HCT116 (cell line): ENCODE measurements at regions not wholly inside any gene's neighbourhood (a gene's known extent, or its start where the extent isn't known, plus 50 kb on each side); places are given as distances from the start of the nearest gene placed in this dataset.

Experiments used
- ATAC-seq: fragments of 200-7000 bp; cut with Tn5 transposase; 2 replicates; pipeline ENCODE4 v1.9.1; 2020; ENCODE audit warnings: mild to moderate bottlenecking, moderate library complexity
- BruUV-seq: library from RNA; stranded (reverse); fragments of 400-500 nt; replicated peaks from 2 replicates; lab custom pipeline; 2021; lab: Mats Ljungman, UMichigan
- CTCF ChIA-PET: fragments of 300-600 bp; sonication (Branson Sonifier 250); formaldehyde crosslinking; loops from one replicate; lab custom pipeline; 2021; ENCODE audit warnings: antibody characterized with exemption; lab: Charles Lee
- POLR2A ChIA-PET: fragments of 300-600, 350-600 bp; sonication (Branson Sonifier 250); formaldehyde crosslinking; loops from one replicate; lab custom pipeline; 2021; ENCODE audit warnings: antibody characterized with exemption; lab: Charles Lee
- RAD21 ChIA-PET, 2 experiments: fragments of 300-600 bp; sonication (Branson Sonifier 250); formaldehyde crosslinking; loops; one replicate each; lab custom pipeline; 2023; ENCODE audit warnings: low total read pairs in 2 of 2; ENCODE audit not compliant: uncharacterized antibody in 2 of 2, unreplicated experiment in 2 of 2, low non-redundant PET in 1 of 2; lab: Charles Lee
- DNase-seq: peaks from one replicate; pipeline ENCODE4 v3.0.0-alpha.2; 2010; ENCODE audit warnings: low read depth, low spot score
- H2AFZ ChIP-seq: fragments of 200-600 bp; shearing (Covaris generic), sonication (generic); 2 replicates; pipeline ENCODE4 v1.6.1; 2017; ENCODE audit warnings: low read depth, mixed run types, mixed read lengths, antibody characterized with exemption, low read length; ENCODE audit not compliant: poor library complexity, severe bottlenecking
- H3K27ac ChIP-seq: 2 replicates; pipeline ENCODE4 v1.5.1; 2012; ENCODE audit warnings: low read depth, low read length
- H3K27me3 ChIP-seq: fragments of 200-600 bp; sonication (generic); 2 replicates; pipeline ENCODE4 v1.6.1; 2016; ENCODE audit warnings: mixed run types, low read length, mixed read lengths; ENCODE audit not compliant: insufficient read depth
- H3K36me3 ChIP-seq, 2 experiments: fragments of 200-500 bp in 1 of 2; fragments of 200-600 bp in 1 of 2; sonication (Bioruptor generic) in 1 of 2; sonication (generic) in 1 of 2; 2 replicates each; pipeline versions ENCODE4 v1.5.1 to v1.6.1; 2014 to 2016; ENCODE audit warnings: low read length in 2 of 2, inconsistent platforms in 1 of 2, mixed read lengths in 1 of 2, mixed run types in 1 of 2; ENCODE audit not compliant: insufficient read depth in 2 of 2, control insufficient read depth in 1 of 2
- H3K4me1 ChIP-seq, 2 experiments: fragments of 200-600 bp in 1 of 2; sonication (generic) in 1 of 2; 2 replicates each; pipeline versions ENCODE4 v1.5.1 to v1.6.1; 2012 to 2017; ENCODE audit warnings: low read length in 2 of 2, inconsistent platforms in 1 of 2, mild to moderate bottlenecking in 1 of 2, mixed read lengths in 1 of 2, mixed run types in 1 of 2, moderate library complexity in 1 of 2; ENCODE audit not compliant: insufficient read depth in 2 of 2, control insufficient read depth in 1 of 2
- H3K4me2 ChIP-seq: fragments of 200-600 bp; sonication (generic); 2 replicates; pipeline ENCODE4 v1.6.1; 2017; ENCODE audit warnings: mixed run types, low read length, mixed read lengths
- H3K4me3 ChIP-seq, 2 experiments: fragments of 200-600 bp in 1 of 2; sonication (generic) in 1 of 2; replicated peaks in 1 of 2; 2 replicates each; pipeline ENCODE4 v1.5.1; 2011 to 2016; ENCODE audit warnings: low read length in 2 of 2, control low read depth in 1 of 2, low read depth in 1 of 2, mild to moderate bottlenecking in 1 of 2, mixed read lengths in 1 of 2, mixed run types in 1 of 2
- H3K79me2 ChIP-seq: fragments of 200-600 bp; sonication (generic); 2 replicates; pipeline ENCODE4 v1.6.1; 2017; ENCODE audit warnings: mild to moderate bottlenecking, mixed run types, low read length, moderate library complexity, mixed read lengths; ENCODE audit not compliant: insufficient read depth
- H3K9ac ChIP-seq: fragments of 200-600 bp; sonication (generic); 2 replicates; pipeline ENCODE4 v1.6.1; 2016; ENCODE audit warnings: low read length, mixed read lengths
- H3K9me2 ChIP-seq: fragments of 200-600 bp; sonication (generic), shearing (Covaris generic); 2 replicates; pipeline ENCODE4 v1.6.1; 2017; ENCODE audit warnings: mixed run types, mild to moderate bottlenecking, moderate library complexity; ENCODE audit not compliant: insufficient read depth
- H3K9me3 ChIP-seq, 2 experiments: fragments of 200-500 bp in 1 of 2; fragments of 200-600 bp in 1 of 2; sonication (Bioruptor generic) in 1 of 2; sonication (generic) in 1 of 2; 2 replicates each; pipeline ENCODE4 v1.6.1; 2014 to 2017; ENCODE audit warnings: low read length in 2 of 2, mixed read lengths in 2 of 2, inconsistent platforms in 1 of 2, low read depth in 1 of 2, mild to moderate bottlenecking in 1 of 2, mixed run types in 1 of 2, moderate library complexity in 1 of 2; ENCODE audit not compliant: control insufficient read depth in 1 of 2, insufficient read depth in 1 of 2
- H4K20me1 ChIP-seq: fragments of 200-600 bp; sonication (generic), shearing (Covaris generic); 2 replicates; pipeline ENCODE4 v1.6.1; 2017; ENCODE audit warnings: mixed run types, mild to moderate bottlenecking, moderate library complexity; ENCODE audit not compliant: insufficient read depth
- CBX3 ChIP-seq: IDR thresholded peaks from 2 replicates; pipeline ENCODE4 v1.6.1; 2012; ENCODE audit warnings: low read depth
- CEBPB ChIP-seq: IDR thresholded peaks from 2 replicates; pipeline ENCODE4 v1.6.1; 2012; ENCODE audit warnings: low read depth
- CTCF ChIP-seq, 3 experiments: fragments of 200-600 bp in 1 of 3; sonication (generic) in 1 of 3; IDR thresholded peaks in 2 of 3; conservative IDR thresholded peaks in 1 of 3; 2 replicates each; pipeline ENCODE4 v1.5.1; 2012 to 2017; ENCODE audit warnings: low read depth in 2 of 3, low read length in 2 of 3, antibody characterized with exemption in 1 of 3, borderline replicate concordance in 1 of 3, control low read depth in 1 of 3, mild to moderate bottlenecking in 1 of 3, mixed read lengths in 1 of 3, mixed run types in 1 of 3, moderate library complexity in 1 of 3; ENCODE audit not compliant: insufficient read depth in 1 of 3
- EZH2phosphoT487 ChIP-seq: fragments of 200-600 bp; IDR thresholded peaks from 2 replicates; pipeline ENCODE4 v1.6.1; 2018; ENCODE audit warnings: antibody characterized with exemption, borderline replicate concordance
- JUND ChIP-seq: IDR thresholded peaks from 2 replicates; pipeline ENCODE4 v1.6.1; 2012
- MAX ChIP-seq: IDR thresholded peaks from 2 replicates; pipeline ENCODE4 v1.6.1; 2012
- POLR2A ChIP-seq: IDR thresholded peaks from 2 replicates; pipeline ENCODE4 v1.7.0; 2011; ENCODE audit warnings: borderline replicate concordance; ENCODE audit not compliant: insufficient read depth, insufficient read length; ENCODE audit errors: extremely low read depth
- POLR2AphosphoS5 ChIP-seq: IDR thresholded peaks from 2 replicates; pipeline ENCODE4 v1.6.1; 2011; ENCODE audit warnings: mild to moderate bottlenecking, low read depth, low read length, moderate library complexity
- SIN3A ChIP-seq: IDR thresholded peaks from 2 replicates; pipeline ENCODE4 v1.6.1; 2012; ENCODE audit warnings: low read depth
- SP1 ChIP-seq: IDR thresholded peaks from 2 replicates; pipeline ENCODE4 v1.6.1; 2012; ENCODE audit warnings: low read depth
- SRF ChIP-seq: IDR thresholded peaks from 2 replicates; pipeline ENCODE4 v1.6.1; 2012; ENCODE audit warnings: low read depth
- TCF7L2 ChIP-seq: IDR thresholded peaks from 2 replicates; pipeline ENCODE4 v1.7.0; 2011; ENCODE audit warnings: borderline replicate concordance, inconsistent platforms; ENCODE audit not compliant: insufficient read depth, insufficient read length; ENCODE audit errors: extremely low read depth
- YY1 ChIP-seq: IDR thresholded peaks from 2 replicates; pipeline ENCODE4 v1.6.1; 2011; ENCODE audit warnings: low read length, low read depth, moderate library complexity, mild to moderate bottlenecking; ENCODE audit not compliant: insufficient replicate concordance; ENCODE audit errors: extremely low read depth
- ZBTB33 ChIP-seq: IDR thresholded peaks from 2 replicates; pipeline ENCODE4 v1.6.1; 2011; ENCODE audit warnings: mild to moderate bottlenecking, low read length, moderate library complexity; ENCODE audit not compliant: insufficient replicate concordance; ENCODE audit errors: extremely low read depth
- ZFX ChIP-seq: fragments of 450-650 bp; IDR thresholded peaks from 2 replicates; pipeline ENCODE4 v1.6.1; 2017
- ZNF274 ChIP-seq: fragments of 200-500 bp; sonication (Bioruptor generic); IDR thresholded peaks from 2 replicates; pipeline ENCODE4 v1.6.1; 2014; ENCODE audit warnings: mild to moderate bottlenecking, low read depth, low read length, inconsistent platforms
- intact Hi-C: fragments of 100-400 bp; cut with micrococcal nuclease; formaldehyde crosslinking; loops from 2 replicates; pipeline ENCODE4 v1.10.0; 2022
- TF ChIP-seq, protein P1 (sequence below): IDR thresholded peaks from 2 replicates; pipeline ENCODE4 v1.6.1; 2012

GRCh38 chr18:34128436-34128835, 96.3 kb downstream of the NOL4 start (continued):
- no peak for TF ChIP-seq CTCF (IDR thresholded peaks at IDR 0.05 in 2 of 3, conservative IDR thresholded peaks at IDR 0.05 in 1 of 3; ENCODE audit: borderline replicate concordance in 1 of 3, insufficient read depth in 1 of 3, low read depth in 2 of 3, low read length in 2 of 3)
- TF ChIP-seq, protein P1, sequence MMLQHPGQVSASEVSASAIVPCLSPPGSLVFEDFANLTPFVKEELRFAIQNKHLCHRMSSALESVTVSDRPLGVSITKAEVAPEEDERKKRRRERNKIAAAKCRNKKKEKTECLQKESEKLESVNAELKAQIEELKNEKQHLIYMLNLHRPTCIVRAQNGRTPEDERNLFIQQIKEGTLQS: no peak
- TF ChIP-seq CBX3: no peak
- no peak for TF ChIP-seq EZH2phosphoT487
- TF ChIP-seq JUND: no peak
- TF ChIP-seq SIN3A: no peak
- TF ChIP-seq TCF7L2: no peak
- no peak for TF ChIP-seq CEBPB

DNA sequence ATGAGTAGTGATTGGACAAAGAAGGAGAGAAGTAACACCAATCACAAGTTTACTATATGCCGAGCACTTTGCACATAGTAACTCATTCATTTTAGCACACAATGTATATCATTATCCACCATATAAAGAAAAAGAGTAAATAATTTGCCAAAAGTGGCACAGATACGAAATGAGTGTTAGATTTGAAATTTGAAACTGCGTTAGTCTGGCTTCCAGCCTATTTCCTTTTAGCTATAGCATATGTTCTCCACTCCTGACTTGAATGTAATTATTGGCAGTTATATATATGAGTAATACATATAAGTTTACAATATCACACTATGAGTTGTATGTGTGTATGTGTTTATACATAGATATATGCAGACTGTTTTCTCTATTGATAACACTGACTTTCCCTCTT, 98.6 kb downstream of the NOL4 start:
- Histone ChIP-seq H3K4me2 (no peak overlapping the region), H3K9me2 (no peaks in the 10 kb centered on the region), H3K27ac (no peak overlapping the region), H3K9me3 (peaks cover 0 to 9% of the 10 kb centered on the region in 2 experiments; a peak in 1 of 4 replicates)
- CTCF ChIA-PET: no interaction called here
- intact Hi-C loops: no loop called here
- ATAC-seq: no peak
- TF ChIP-seq JUND (no peak), ZBTB33 (no peak), CBX3 (no peak), POLR2AphosphoS5 (no peak), ZFX (no peak), YY1 (no peak), POLR2A (no peak), SP1 (no peak), CEBPB (no peak), SIN3A (no peak), CTCF (IDR thresholded peaks at IDR 0.05 in 2 of 3, conservative IDR thresholded peaks at IDR 0.05 in 1 of 3; ENCODE audit: borderline replicate concordance in 1 of 3, insufficient read depth in 1 of 3, low read depth in 2 of 3, low read length in 2 of 3) (no peak), MAX (no peak), EZH2phosphoT487 (no peak), SRF (no peak), TCF7L2 (no peak), ZNF274 (no peak)
- TF ChIP-seq, all 23 proteins: peak for 0
- no peak for DNase-seq
- Histone ChIP-seq H3K4me3 (no peak overlapping the region), H3K9ac (no peak overlapping the region), H3K79me2 (no peaks in the 10 kb centered on the region), H3K27me3 (no peaks in the 10 kb centered on the region), H4K20me1 (no peaks in the 10 kb centered on the region), H3K36me3 (no peaks in the 10 kb centered on the region; a peak in 1 of 4 replicates), H3K4me1 (no peaks in the 10 kb centered on the region), H2AFZ (no peak overlapping the region)
- ChIA-PET POLR2A (no interaction called here), RAD21 (no interaction called here)
- BruUV-seq: no TSS peak
